GM23338 (cell line): ENCODE measurements at regions not wholly inside any gene's neighbourhood (a gene's known extent, or its start where the extent isn't known, plus 50 kb on each side); places are given as distances from the start of the nearest gene placed in this dataset.

Experiments used
- ATAC-seq: fragments of 200-7000 bp; cut with Tn5 transposase; 3 replicates; pipeline ENCODE4 v1.9.1; 2020
- DNase-seq: peaks from one replicate; pipeline ENCODE4 v3.0.0-alpha.2; 2015; ENCODE audit warnings: low spot score
- H2AFZ ChIP-seq: fragments of 200-600 bp; sonication (generic); 2 replicates; pipeline ENCODE4 v1.8.0; 2016; ENCODE audit warnings: antibody characterized with exemption, mild to moderate bottlenecking, moderate library complexity
- H3F3A ChIP-seq: fragments of 200-600 bp; sonication (generic); replicated peaks from 2 replicates; pipeline ENCODE4 v1.8.0; 2017; ENCODE audit warnings: antibody characterized with exemption, mixed run types, low read depth
- H3K27ac ChIP-seq: fragments of 200-600 bp; sonication (generic); 2 replicates; pipeline ENCODE4 v1.6.1; 2016; ENCODE audit warnings: low read depth
- H3K27me3 ChIP-seq: fragments of 200-600 bp; sonication (generic); 2 replicates; pipeline ENCODE4 v1.8.0; 2016; ENCODE audit warnings: mild to moderate bottlenecking, mixed run types, moderate library complexity; ENCODE audit not compliant: insufficient read depth
- H3K36me3 ChIP-seq: fragments of 200-600 bp; sonication (generic); 2 replicates; pipeline ENCODE4 v1.8.0; 2016; ENCODE audit warnings: mild to moderate bottlenecking; ENCODE audit not compliant: insufficient read depth
- H3K4me1 ChIP-seq: fragments of 200-600 bp; sonication (generic); 2 replicates; pipeline ENCODE4 v1.8.0; 2016; ENCODE audit warnings: mild to moderate bottlenecking, moderate library complexity; ENCODE audit not compliant: insufficient read depth
- H3K4me2 ChIP-seq: fragments of 200-600 bp; sonication (generic); 2 replicates; pipeline ENCODE4 v1.7.1; 2017; ENCODE audit warnings: mixed run types
- H3K4me3 ChIP-seq: fragments of 200-600 bp; sonication (generic); 2 replicates; pipeline ENCODE4 v1.6.1; 2016; ENCODE audit warnings: mixed run types
- H3K79me2 ChIP-seq: fragments of 200-600 bp; sonication (generic); replicated peaks from 2 replicates; pipeline ENCODE4 v1.8.0; 2017; ENCODE audit warnings: mild to moderate bottlenecking; ENCODE audit not compliant: insufficient read depth
- H3K9me2 ChIP-seq: fragments of 200-600 bp; sonication (generic); 2 replicates; pipeline ENCODE4 v1.8.0; 2017; ENCODE audit not compliant: insufficient read depth
- H4K20me1 ChIP-seq: fragments of 200-600 bp; sonication (generic); replicated peaks from 2 replicates; pipeline ENCODE4 v1.8.0; 2017; ENCODE audit warnings: mild to moderate bottlenecking; ENCODE audit not compliant: insufficient read depth
- H3K27ac Mint-ChIP-seq: 2 replicates; pipeline ENCODE4 v1.8.0; 2020; ENCODE audit warnings: inconsistent platforms, mild to moderate bottlenecking, moderate library complexity, mixed read lengths
- H3K27me3 Mint-ChIP-seq: 3 replicates; pipeline ENCODE4 v1.8.0; 2022; ENCODE audit warnings: low read depth, mild to moderate bottlenecking, moderate library complexity, mixed read lengths, inconsistent platforms; ENCODE audit not compliant: insufficient read depth, poor library complexity
- H3K36me3 Mint-ChIP-seq: 3 replicates; pipeline ENCODE4 v1.8.0; 2021; ENCODE audit warnings: low read depth, mild to moderate bottlenecking, inconsistent platforms, moderate library complexity, mixed read lengths
- H3K4me1 Mint-ChIP-seq: 3 replicates; pipeline ENCODE4 v1.8.0; 2020; ENCODE audit warnings: mild to moderate bottlenecking, inconsistent platforms, mixed read lengths
- H3K4me3 Mint-ChIP-seq: 3 replicates; pipeline ENCODE4 v1.8.0; 2021; ENCODE audit warnings: moderate library complexity, mild to moderate bottlenecking, inconsistent platforms, mixed read lengths
- H3K9me3 Mint-ChIP-seq: 3 replicates; pipeline ENCODE4 v1.8.0; 2020; ENCODE audit warnings: moderate library complexity, mild to moderate bottlenecking, inconsistent platforms, mixed read lengths
- CREB1 ChIP-seq: fragments of 250-450 bp; sonication (Bioruptor Pico); IDR thresholded peaks from 2 replicates; pipeline ENCODE4 v1.5.0; 2020; ENCODE audit warnings: low read depth, mild to moderate bottlenecking, moderate library complexity
- EZH2 ChIP-seq: fragments of 200-600 bp; sonication (generic); IDR thresholded peaks from one replicate; pipeline ENCODE4 v1.8.0; 2017; ENCODE audit warnings: antibody characterized with exemption, mild to moderate bottlenecking, low read depth; ENCODE audit not compliant: unreplicated experiment
- EZH2phosphoT487 ChIP-seq: fragments of 200-600 bp; sonication (generic); IDR thresholded peaks from one replicate; pipeline ENCODE4 v1.8.1; 2018; ENCODE audit warnings: antibody characterized with exemption; ENCODE audit not compliant: unreplicated experiment
- JUNB ChIP-seq: IDR thresholded peaks from one replicate; pipeline ENCODE4 v1.6.1; 2016; ENCODE audit warnings: antibody characterized with exemption; ENCODE audit not compliant: unreplicated experiment
- NANOG ChIP-seq: IDR thresholded peaks from 2 replicates; pipeline ENCODE4 v1.6.1; 2016; ENCODE audit warnings: antibody characterized with exemption, borderline replicate concordance
- POLR2AphosphoS5 ChIP-seq: IDR thresholded peaks from 2 replicates; pipeline ENCODE4 v1.6.1; 2016; ENCODE audit warnings: antibody characterized with exemption, low read depth
- STAT1 ChIP-seq: IDR thresholded peaks from one replicate; pipeline ENCODE4 v1.6.1; 2016; ENCODE audit warnings: antibody characterized with exemption; ENCODE audit not compliant: unreplicated experiment
- ZNF114 ChIP-seq: fragments of 250-450 bp; sonication (Bioruptor Pico); IDR thresholded peaks from 2 replicates; pipeline ENCODE4 v1.5.0; 2020; ENCODE audit warnings: mild to moderate bottlenecking, moderate library complexity
- ZNF331 ChIP-seq: fragments of 250-450 bp; sonication (Bioruptor Pico); IDR thresholded peaks from 2 replicates; pipeline ENCODE4 v1.5.0; 2020; ENCODE audit warnings: low read depth, mild to moderate bottlenecking, moderate library complexity
- TF ChIP-seq, protein P1 (sequence below): fragments of 250-450 bp; sonication (Bioruptor Pico); IDR thresholded peaks from 2 replicates; pipeline ENCODE4 v1.5.0; 2020; ENCODE audit warnings: mild to moderate bottlenecking, moderate library complexity
- TF ChIP-seq, protein P2 (sequence below), 2 experiments: fragments of 200-600 bp in 1 of 2; sonication (generic) in 1 of 2; conservative IDR thresholded peaks; 2 replicates each; pipeline versions ENCODE4 v1.5.1 to v1.6.1; 2016 to 2017; ENCODE audit warnings: antibody characterized with exemption in 2 of 2, low read depth in 2 of 2, mild to moderate bottlenecking in 2 of 2, moderate library complexity in 1 of 2
- TF ChIP-seq, protein P3 (sequence below): IDR thresholded peaks from one replicate; pipeline ENCODE4 v1.6.1; 2018; ENCODE audit warnings: antibody characterized with exemption; ENCODE audit not compliant: unreplicated experiment
- TF ChIP-seq, protein P4 (sequence below): IDR thresholded peaks from 2 replicates; pipeline ENCODE4 v1.6.1; 2016; ENCODE audit warnings: antibody characterized with exemption

DNA sequence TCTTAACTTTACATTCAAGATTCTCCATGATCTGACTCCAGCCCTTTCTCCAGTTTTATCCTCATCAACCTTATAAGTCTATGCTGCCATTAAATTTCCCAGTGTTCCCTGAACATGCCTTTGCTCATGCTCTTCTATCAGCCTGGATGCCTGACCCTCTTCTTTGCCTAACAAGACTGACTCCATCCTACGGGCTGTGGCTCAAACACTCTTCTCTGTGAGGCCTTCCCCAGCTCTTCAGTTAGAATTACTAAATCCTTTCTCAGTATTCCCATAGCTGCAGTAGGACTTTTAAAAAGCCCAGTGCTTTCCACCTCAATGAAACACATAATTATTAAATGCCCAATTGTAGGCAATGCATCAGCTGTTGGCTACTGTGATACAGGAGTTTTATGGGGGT is 76.5 kb upstream of the GNG12 start:
- Mint-ChIP-seq H3K27ac (no peak overlapping the region), H3K36me3 (no peaks in the 10 kb centered on the region), H3K4me1 (peaks cover 10% of the 10 kb centered on the region), H3K9me3 (peaks cover 3% of the 10 kb centered on the region; the same call in 1 of the 3 replicates), H3K4me3 (no peak overlapping the region), H3K27me3 (no peaks in the 10 kb centered on the region)
- Histone ChIP-seq H3K4me1 (0 out of 2 replicates have a peak, but pooled peaks cover 4% of the 10 kb centered on the region), H3K27me3 (no peaks in the 10 kb centered on the region), H3K4me2 (no peak overlapping the region), H2AFZ (no peak overlapping the region), H3K9me2 (0 out of 2 replicates have a peak, but pooled peaks cover 5% of the 10 kb centered on the region), H3K79me2 (no peaks in the 10 kb centered on the region), H4K20me1 (no peaks in the 10 kb centered on the region), H3K4me3 (no peak overlapping the region), H3K27ac (no peak overlapping the region), H3K36me3 (no peaks in the 10 kb centered on the region), H3F3A (no peaks in the 10 kb centered on the region)
- DNase-seq (no peak), ATAC-seq (no peak)
- TF ChIP-seq ZNF114 (CRISPR knock-in tag) (no peak), EZH2phosphoT487 (no peak), JUNB (no peak), CREB1 (no peak), EZH2 (no peak), POLR2AphosphoS5 (no peak), ZNF331 (CRISPR knock-in tag) (no peak), NANOG (no peak), STAT1 (no peak)
- TF ChIP-seq, protein P1, sequence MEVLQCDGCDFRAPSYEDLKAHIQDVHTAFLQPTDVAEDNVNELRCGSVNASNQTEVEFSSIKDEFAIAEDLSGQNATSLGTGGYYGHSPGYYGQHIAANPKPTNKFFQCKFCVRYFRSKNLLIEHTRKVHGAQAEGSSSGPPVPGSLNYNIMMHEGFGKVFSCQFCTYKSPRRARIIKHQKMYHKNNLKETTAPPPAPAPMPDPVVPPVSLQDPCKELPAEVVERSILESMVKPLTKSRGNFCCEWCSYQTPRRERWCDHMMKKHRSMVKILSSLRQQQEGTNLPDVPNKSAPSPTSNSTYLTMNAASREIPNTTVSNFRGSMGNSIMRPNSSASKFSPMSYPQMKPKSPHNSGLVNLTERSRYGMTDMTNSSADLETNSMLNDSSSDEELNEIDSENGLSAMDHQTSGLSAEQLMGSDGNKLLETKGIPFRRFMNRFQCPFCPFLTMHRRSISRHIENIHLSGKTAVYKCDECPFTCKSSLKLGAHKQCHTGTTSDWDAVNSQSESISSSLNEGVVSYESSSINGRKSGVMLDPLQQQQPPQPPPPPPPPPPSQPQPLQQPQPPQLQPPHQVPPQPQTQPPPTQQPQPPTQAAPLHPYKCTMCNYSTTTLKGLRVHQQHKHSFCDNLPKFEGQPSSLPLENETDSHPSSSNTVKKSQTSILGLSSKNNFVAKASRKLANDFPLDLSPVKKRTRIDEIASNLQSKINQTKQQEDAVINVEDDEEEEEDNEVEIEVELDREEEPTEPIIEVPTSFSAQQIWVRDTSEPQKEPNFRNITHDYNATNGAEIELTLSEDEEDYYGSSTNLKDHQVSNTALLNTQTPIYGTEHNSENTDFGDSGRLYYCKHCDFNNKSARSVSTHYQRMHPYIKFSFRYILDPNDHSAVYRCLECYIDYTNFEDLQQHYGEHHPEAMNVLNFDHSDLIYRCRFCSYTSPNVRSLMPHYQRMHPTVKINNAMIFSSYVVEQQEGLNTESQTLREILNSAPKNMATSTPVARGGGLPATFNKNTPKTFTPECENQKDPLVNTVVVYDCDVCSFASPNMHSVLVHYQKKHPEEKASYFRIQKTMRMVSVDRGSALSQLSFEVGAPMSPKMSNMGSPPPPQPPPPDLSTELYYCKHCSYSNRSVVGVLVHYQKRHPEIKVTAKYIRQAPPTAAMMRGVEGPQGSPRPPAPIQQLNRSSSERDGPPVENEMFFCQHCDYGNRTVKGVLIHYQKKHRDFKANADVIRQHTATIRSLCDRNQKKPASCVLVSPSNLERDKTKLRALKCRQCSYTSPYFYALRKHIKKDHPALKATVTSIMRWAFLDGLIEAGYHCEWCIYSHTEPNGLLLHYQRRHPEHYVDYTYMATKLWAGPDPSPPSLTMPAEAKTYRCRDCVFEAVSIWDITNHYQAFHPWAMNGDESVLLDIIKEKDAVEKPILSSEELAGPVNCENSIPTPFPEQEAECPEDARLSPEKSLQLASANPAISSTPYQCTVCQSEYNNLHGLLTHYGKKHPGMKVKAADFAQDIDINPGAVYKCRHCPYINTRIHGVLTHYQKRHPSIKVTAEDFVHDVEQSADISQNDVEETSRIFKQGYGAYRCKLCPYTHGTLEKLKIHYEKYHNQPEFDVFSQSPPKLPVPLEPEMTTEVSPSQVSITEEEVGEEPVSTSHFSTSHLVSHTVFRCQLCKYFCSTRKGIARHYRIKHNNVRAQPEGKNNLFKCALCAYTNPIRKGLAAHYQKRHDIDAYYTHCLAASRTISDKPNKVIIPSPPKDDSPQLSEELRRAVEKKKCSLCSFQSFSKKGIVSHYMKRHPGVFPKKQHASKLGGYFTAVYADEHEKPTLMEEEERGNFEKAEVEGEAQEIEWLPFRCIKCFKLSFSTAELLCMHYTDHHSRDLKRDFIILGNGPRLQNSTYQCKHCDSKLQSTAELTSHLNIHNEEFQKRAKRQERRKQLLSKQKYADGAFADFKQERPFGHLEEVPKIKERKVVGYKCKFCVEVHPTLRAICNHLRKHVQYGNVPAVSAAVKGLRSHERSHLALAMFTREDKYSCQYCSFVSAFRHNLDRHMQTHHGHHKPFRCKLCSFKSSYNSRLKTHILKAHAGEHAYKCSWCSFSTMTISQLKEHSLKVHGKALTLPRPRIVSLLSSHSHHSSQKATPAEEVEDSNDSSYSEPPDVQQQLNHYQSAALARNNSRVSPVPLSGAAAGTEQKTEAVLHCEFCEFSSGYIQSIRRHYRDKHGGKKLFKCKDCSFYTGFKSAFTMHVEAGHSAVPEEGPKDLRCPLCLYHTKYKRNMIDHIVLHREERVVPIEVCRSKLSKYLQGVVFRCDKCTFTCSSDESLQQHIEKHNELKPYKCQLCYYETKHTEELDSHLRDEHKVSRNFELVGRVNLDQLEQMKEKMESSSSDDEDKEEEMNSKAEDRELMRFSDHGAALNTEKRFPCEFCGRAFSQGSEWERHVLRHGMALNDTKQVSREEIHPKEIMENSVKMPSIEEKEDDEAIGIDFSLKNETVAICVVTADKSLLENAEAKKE (CRISPR knock-in tag), result no peak
- TF ChIP-seq, protein P2, sequence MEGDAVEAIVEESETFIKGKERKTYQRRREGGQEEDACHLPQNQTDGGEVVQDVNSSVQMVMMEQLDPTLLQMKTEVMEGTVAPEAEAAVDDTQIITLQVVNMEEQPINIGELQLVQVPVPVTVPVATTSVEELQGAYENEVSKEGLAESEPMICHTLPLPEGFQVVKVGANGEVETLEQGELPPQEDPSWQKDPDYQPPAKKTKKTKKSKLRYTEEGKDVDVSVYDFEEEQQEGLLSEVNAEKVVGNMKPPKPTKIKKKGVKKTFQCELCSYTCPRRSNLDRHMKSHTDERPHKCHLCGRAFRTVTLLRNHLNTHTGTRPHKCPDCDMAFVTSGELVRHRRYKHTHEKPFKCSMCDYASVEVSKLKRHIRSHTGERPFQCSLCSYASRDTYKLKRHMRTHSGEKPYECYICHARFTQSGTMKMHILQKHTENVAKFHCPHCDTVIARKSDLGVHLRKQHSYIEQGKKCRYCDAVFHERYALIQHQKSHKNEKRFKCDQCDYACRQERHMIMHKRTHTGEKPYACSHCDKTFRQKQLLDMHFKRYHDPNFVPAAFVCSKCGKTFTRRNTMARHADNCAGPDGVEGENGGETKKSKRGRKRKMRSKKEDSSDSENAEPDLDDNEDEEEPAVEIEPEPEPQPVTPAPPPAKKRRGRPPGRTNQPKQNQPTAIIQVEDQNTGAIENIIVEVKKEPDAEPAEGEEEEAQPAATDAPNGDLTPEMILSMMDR (conservative IDR thresholded peaks at IDR 0.05; ENCODE audit: low read depth in 2 of 2), result no peak
- TF ChIP-seq, protein P3, sequence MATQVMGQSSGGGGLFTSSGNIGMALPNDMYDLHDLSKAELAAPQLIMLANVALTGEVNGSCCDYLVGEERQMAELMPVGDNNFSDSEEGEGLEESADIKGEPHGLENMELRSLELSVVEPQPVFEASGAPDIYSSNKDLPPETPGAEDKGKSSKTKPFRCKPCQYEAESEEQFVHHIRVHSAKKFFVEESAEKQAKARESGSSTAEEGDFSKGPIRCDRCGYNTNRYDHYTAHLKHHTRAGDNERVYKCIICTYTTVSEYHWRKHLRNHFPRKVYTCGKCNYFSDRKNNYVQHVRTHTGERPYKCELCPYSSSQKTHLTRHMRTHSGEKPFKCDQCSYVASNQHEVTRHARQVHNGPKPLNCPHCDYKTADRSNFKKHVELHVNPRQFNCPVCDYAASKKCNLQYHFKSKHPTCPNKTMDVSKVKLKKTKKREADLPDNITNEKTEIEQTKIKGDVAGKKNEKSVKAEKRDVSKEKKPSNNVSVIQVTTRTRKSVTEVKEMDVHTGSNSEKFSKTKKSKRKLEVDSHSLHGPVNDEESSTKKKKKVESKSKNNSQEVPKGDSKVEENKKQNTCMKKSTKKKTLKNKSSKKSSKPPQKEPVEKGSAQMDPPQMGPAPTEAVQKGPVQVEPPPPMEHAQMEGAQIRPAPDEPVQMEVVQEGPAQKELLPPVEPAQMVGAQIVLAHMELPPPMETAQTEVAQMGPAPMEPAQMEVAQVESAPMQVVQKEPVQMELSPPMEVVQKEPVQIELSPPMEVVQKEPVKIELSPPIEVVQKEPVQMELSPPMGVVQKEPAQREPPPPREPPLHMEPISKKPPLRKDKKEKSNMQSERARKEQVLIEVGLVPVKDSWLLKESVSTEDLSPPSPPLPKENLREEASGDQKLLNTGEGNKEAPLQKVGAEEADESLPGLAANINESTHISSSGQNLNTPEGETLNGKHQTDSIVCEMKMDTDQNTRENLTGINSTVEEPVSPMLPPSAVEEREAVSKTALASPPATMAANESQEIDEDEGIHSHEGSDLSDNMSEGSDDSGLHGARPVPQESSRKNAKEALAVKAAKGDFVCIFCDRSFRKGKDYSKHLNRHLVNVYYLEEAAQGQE, result no peak
- TF ChIP-seq, protein P4, sequence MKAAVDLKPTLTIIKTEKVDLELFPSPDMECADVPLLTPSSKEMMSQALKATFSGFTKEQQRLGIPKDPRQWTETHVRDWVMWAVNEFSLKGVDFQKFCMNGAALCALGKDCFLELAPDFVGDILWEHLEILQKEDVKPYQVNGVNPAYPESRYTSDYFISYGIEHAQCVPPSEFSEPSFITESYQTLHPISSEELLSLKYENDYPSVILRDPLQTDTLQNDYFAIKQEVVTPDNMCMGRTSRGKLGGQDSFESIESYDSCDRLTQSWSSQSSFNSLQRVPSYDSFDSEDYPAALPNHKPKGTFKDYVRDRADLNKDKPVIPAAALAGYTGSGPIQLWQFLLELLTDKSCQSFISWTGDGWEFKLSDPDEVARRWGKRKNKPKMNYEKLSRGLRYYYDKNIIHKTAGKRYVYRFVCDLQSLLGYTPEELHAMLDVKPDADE, result no peak
